OCI-LY1 (cell line): ENCODE measurements at regions not wholly inside any gene's neighbourhood (a gene's known extent, or its start where the extent isn't known, plus 50 kb on each side); places are given as distances from the start of the nearest gene placed in this dataset.

Source experiments
- H2AFZ ChIP-seq: fragments of 200-600 bp; sonication (generic), shearing (Covaris generic); 2 replicates; pipeline ENCODE4 v1.6.0; 2014; ENCODE audit warnings: antibody characterized with exemption, mild to moderate bottlenecking, low read length
- H3F3A ChIP-seq: fragments of 200-600 bp; sonication (generic), shearing (Covaris generic); 2 replicates; pipeline ENCODE4 v1.6.0; 2014; ENCODE audit warnings: mild to moderate bottlenecking, antibody characterized with exemption, low read length, moderate library complexity; ENCODE audit not compliant: insufficient read depth
- H3K27ac ChIP-seq: fragments of 200-600 bp; sonication (generic); 2 replicates; pipeline ENCODE4 v1.5.1; 2014; ENCODE audit warnings: low read length, mixed run types, mild to moderate bottlenecking, low read depth; ENCODE audit not compliant: poor library complexity, severe bottlenecking
- H3K27me3 ChIP-seq: fragments of 200-600 bp; sonication (generic); 2 replicates; pipeline ENCODE4 v1.6.0; 2014; ENCODE audit warnings: antibody characterized with exemption, mild to moderate bottlenecking, low read length, moderate library complexity; ENCODE audit not compliant: insufficient read depth
- H3K36me3 ChIP-seq: fragments of 200-600 bp; sonication (generic); 2 replicates; pipeline ENCODE4 v1.6.1; 2014; ENCODE audit warnings: mild to moderate bottlenecking, antibody characterized with exemption, low read length, moderate library complexity, mixed read lengths; ENCODE audit not compliant: insufficient read depth
- H3K4me1 ChIP-seq: fragments of 200-600 bp; sonication (generic); 2 replicates; pipeline ENCODE4 v1.5.1; 2014; ENCODE audit warnings: mild to moderate bottlenecking, low read length, moderate library complexity; ENCODE audit not compliant: insufficient read depth, severe bottlenecking
- H3K4me2 ChIP-seq: fragments of 200-600 bp; sonication (generic), shearing (Covaris generic); 2 replicates; pipeline ENCODE4 v1.6.1; 2014; ENCODE audit warnings: low read length
- H3K4me3 ChIP-seq: fragments of 200-600 bp; sonication (generic); 2 replicates; pipeline ENCODE4 v1.5.1; 2014; ENCODE audit warnings: low read length, low read depth, mild to moderate bottlenecking, mixed read lengths; ENCODE audit not compliant: poor library complexity, severe bottlenecking
- H3K79me2 ChIP-seq: fragments of 200-600 bp; shearing (Covaris generic); 2 replicates; pipeline ENCODE4 v1.6.1; 2016; ENCODE audit warnings: mixed run types, low read length, mixed read lengths; ENCODE audit not compliant: insufficient read depth
- H3K9ac ChIP-seq: fragments of 200-600 bp; sonication (generic), shearing (Covaris generic); 2 replicates; pipeline ENCODE4 v1.6.1; 2014; ENCODE audit warnings: mild to moderate bottlenecking, low read length, mixed read lengths
- H3K9me2 ChIP-seq: fragments of 200-600 bp; sonication (generic), shearing (Covaris generic); 2 replicates; pipeline ENCODE4 v1.6.1; 2014; ENCODE audit warnings: low read depth, mild to moderate bottlenecking, low read length, mixed read lengths
- H3K9me3 ChIP-seq: fragments of 200-600 bp; shearing (Covaris generic); 2 replicates; pipeline ENCODE4 v1.6.1; 2014; ENCODE audit warnings: low read length, mixed read lengths
- H4K20me1 ChIP-seq: fragments of 200-600 bp; sonication (generic), shearing (Covaris generic); 2 replicates; pipeline ENCODE4 v1.6.0; 2016; ENCODE audit warnings: mild to moderate bottlenecking, low read length; ENCODE audit not compliant: insufficient read depth
- CTCF ChIP-seq: fragments of 200-600 bp; sonication (generic), shearing (Covaris generic); IDR thresholded peaks from 2 replicates; pipeline ENCODE4 v1.5.1; 2017; ENCODE audit warnings: mild to moderate bottlenecking, antibody characterized with exemption, low read length, moderate library complexity, mixed read lengths
- EZH2 ChIP-seq: fragments of 200-600 bp; sonication (generic), shearing (Covaris generic); IDR thresholded peaks from 2 replicates; pipeline ENCODE4 v1.8.0; 2017; ENCODE audit warnings: borderline replicate concordance, mixed run types, mild to moderate bottlenecking, antibody characterized with exemption, low read length, moderate library complexity, mixed read lengths

DNA sequence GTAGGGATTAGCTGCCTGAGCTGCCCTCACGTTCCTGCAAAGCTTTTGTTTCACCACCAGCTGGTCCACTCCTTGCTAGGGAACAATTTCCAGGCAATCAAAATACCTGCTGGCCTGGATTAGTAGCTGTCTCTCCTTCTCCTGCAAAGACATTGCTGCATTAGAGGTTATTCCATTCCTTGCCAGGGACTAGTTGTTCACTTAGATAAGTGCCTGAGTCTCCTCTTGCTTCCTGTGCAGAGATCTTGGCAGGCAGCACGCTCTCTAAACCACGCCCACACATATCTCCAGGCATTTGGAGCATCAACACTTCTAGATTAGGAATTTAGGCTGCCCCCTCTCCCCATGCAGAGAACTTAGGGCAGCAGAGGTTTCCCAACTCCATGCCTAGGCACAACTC lies 150.4 kb upstream of the SMIM30 start:
- Histone ChIP-seq H3K4me1 (no peaks in the 10 kb centered on the region), H2AFZ (no peak overlapping the region), H3K9me3 (no peaks in the 10 kb centered on the region), H3K79me2 (no peaks in the 10 kb centered on the region), H3K9me2 (no peaks in the 10 kb centered on the region), H3K36me3 (no peaks in the 10 kb centered on the region), H3K27ac (no peak overlapping the region), H3F3A (no peaks in the 10 kb centered on the region), H3K4me2 (no peak overlapping the region), H3K4me3 (no peak overlapping the region), H3K9ac (no peak overlapping the region), H3K27me3 (no peaks in the 10 kb centered on the region), H4K20me1 (no peaks in the 10 kb centered on the region)
- TF ChIP-seq CTCF (no peak), EZH2 (no peak)

- Histone ChIP-seq H3K9ac (no peak overlapping the region), H3K9me3 (no peaks in the 10 kb centered on the region), H3K27me3 (no peaks in the 10 kb centered on the region), H3K4me3 (no peak overlapping the region), H2AFZ (no peak overlapping the region), H3K36me3 (no peaks in the 10 kb centered on the region), H3K79me2 (no peaks in the 10 kb centered on the region), H3K4me1 (no peaks in the 10 kb centered on the region), H3K4me2 (no peak overlapping the region), H3K9me2 (no peaks in the 10 kb centered on the region), H4K20me1 (no peaks in the 10 kb centered on the region), H3K27ac (no peak overlapping the region), H3F3A (no peaks in the 10 kb centered on the region)
- TF ChIP-seq EZH2 (no peak), CTCF (no peak)
Measured at GRCh38 chr7:113267885-113268284, 149.5 kb upstream of the SMIM30 start.

- no peak overlapping the region for H3K4me3 ChIP-seq
- no peaks in the 10 kb centered on the region for H4K20me1 ChIP-seq
- H3K4me2 ChIP-seq, result no peak overlapping the region
Measured at GRCh38 chr7:113267271-113267670, 148.9 kb upstream of the SMIM30 start.

More at GRCh38 chr7:113267271-113267670, 148.9 kb upstream of the SMIM30 start:
- H3K79me2 ChIP-seq, result no peaks in the 10 kb centered on the region
- H3K4me1 ChIP-seq, result no peaks in the 10 kb centered on the region
- no peaks in the 10 kb centered on the region for H3K9me3 ChIP-seq
- no peaks in the 10 kb centered on the region for H3K27me3 ChIP-seq
- no peaks in the 10 kb centered on the region for H3K36me3 ChIP-seq
- no peak overlapping the region for H2AFZ ChIP-seq
- no peak overlapping the region for H3K9ac ChIP-seq
- H3K9me2 ChIP-seq, result no peaks in the 10 kb centered on the region
- no peak overlapping the region for H3K27ac ChIP-seq
- no peaks in the 10 kb centered on the region for H3F3A ChIP-seq
- no peak for TF ChIP-seq CTCF
- no peak for TF ChIP-seq EZH2
